ENCODE measurements at regions not wholly inside any gene's neighbourhood (a gene's known extent, or its start where the extent isn't known, plus 50 kb on each side); places are given as distances from the start of the nearest gene placed in this dataset.

GRCh38 chr10:8876171-8876570, 821.7 kb downstream of the GATA3 start:
- H3K4me1 Mint-ChIP-seq = no peaks in the 10 kb centered on the region
- no peaks in the 10 kb centered on the region for H3K36me3 Mint-ChIP-seq (ENCODE audit: low read depth)
- no peaks in the 10 kb centered on the region for H3K9me3 Mint-ChIP-seq
- DNase-seq = no peak
- H3K27ac Mint-ChIP-seq = no peak overlapping the region
- no peak overlapping the region for H3K4me3 Mint-ChIP-seq
- H3K27me3 Mint-ChIP-seq (ENCODE audit: low read depth, poor library complexity) = peaks cover 23% of the 10 kb centered on the region
- TF ChIP-seq, protein P1, sequence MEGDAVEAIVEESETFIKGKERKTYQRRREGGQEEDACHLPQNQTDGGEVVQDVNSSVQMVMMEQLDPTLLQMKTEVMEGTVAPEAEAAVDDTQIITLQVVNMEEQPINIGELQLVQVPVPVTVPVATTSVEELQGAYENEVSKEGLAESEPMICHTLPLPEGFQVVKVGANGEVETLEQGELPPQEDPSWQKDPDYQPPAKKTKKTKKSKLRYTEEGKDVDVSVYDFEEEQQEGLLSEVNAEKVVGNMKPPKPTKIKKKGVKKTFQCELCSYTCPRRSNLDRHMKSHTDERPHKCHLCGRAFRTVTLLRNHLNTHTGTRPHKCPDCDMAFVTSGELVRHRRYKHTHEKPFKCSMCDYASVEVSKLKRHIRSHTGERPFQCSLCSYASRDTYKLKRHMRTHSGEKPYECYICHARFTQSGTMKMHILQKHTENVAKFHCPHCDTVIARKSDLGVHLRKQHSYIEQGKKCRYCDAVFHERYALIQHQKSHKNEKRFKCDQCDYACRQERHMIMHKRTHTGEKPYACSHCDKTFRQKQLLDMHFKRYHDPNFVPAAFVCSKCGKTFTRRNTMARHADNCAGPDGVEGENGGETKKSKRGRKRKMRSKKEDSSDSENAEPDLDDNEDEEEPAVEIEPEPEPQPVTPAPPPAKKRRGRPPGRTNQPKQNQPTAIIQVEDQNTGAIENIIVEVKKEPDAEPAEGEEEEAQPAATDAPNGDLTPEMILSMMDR (IDR thresholded peaks at IDR 0.05) = no peak

- Mint-ChIP-seq H3K27me3 (ENCODE audit: low read depth, poor library complexity) (peaks cover 6% of the 10 kb centered on the region), H3K27ac (no peak overlapping the region)
These were observed 835.0 kb downstream of the GATA3 start for GRCh38 chr10:8889538-8889937.

GRCh38 chr10:8893102-8893501, 838.6 kb downstream of the GATA3 start:
- peaks cover 10% of the 10 kb centered on the region for H3K27me3 Mint-ChIP-seq (ENCODE audit: low read depth, poor library complexity)
- no peaks in the 10 kb centered on the region for H3K4me1 Mint-ChIP-seq
- no peaks in the 10 kb centered on the region for H3K9me3 Mint-ChIP-seq
- TF ChIP-seq, protein P1 (IDR thresholded peaks at IDR 0.05) = no peak
- H3K36me3 Mint-ChIP-seq (ENCODE audit: low read depth) = no peaks in the 10 kb centered on the region
- H3K4me3 Mint-ChIP-seq = no peak overlapping the region
- DNase-seq = no peak
- H3K27ac Mint-ChIP-seq = no peak overlapping the region

More at GRCh38 chr10:8889538-8889937, 835.0 kb downstream of the GATA3 start:
- Mint-ChIP-seq H3K36me3 (ENCODE audit: low read depth) (no peaks in the 10 kb centered on the region), H3K9me3 (no peaks in the 10 kb centered on the region), H3K4me1 (no peaks in the 10 kb centered on the region), H3K4me3 (no peak overlapping the region)
- DNase-seq = no peak
- TF ChIP-seq, protein P1 (IDR thresholded peaks at IDR 0.05) = no peak

DNA sequence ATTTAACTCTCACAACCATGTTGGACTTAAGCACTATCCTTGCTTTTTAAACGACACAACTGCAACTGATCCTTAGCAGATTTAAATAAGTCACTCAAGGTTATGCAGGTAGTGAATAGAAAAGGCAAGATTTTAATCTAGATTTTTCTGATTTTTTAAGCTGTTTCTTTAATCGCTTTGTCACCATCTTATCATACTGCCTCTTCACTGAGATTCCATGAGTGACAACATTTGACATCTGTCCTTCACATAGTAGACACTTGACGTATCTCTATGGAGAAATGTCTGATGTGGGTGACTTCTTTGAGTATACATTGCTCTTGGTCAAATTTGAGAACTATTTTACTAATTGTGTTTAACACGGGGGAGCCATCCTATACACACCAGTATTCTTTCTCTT, 839.7 kb downstream of the GATA3 start:
- H3K27ac Mint-ChIP-seq = no peak overlapping the region
- TF ChIP-seq, protein P1 (IDR thresholded peaks at IDR 0.05) = no peak
- H3K4me1 Mint-ChIP-seq = no peaks in the 10 kb centered on the region
- no peaks in the 10 kb centered on the region for H3K9me3 Mint-ChIP-seq
- no peak overlapping the region for H3K4me3 Mint-ChIP-seq
- H3K36me3 Mint-ChIP-seq (ENCODE audit: low read depth) = no peaks in the 10 kb centered on the region
- DNase-seq = no peak
- H3K27me3 Mint-ChIP-seq (ENCODE audit: low read depth, poor library complexity) = peaks cover 16% of the 10 kb centered on the region

DNA sequence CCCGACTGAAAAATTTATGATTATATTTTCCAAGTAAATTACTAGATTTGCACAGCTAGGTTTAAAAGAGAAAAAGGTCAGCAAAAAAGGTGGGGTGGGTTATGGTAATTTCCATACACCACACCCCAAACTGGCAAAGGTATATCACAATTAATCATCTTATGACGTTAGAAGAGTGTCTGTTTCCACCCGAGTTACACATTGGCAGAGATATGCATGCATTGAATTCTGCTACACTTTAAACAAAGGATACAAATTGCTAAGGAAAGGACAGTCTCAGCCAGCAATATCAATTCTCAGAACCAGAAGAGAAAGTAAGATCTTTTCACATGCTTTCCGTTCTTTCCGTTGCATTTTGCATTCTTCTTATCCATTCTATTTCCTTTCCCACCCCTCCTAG, 843.3 kb downstream of the GATA3 start:
- no peak overlapping the region for H3K27ac Mint-ChIP-seq
- no peaks in the 10 kb centered on the region for H3K4me1 Mint-ChIP-seq
- H3K27me3 Mint-ChIP-seq (ENCODE audit: low read depth, poor library complexity) = peaks cover 13% of the 10 kb centered on the region
- no peaks in the 10 kb centered on the region for H3K36me3 Mint-ChIP-seq (ENCODE audit: low read depth)
- no peaks in the 10 kb centered on the region for H3K9me3 Mint-ChIP-seq
- DNase-seq = no peak
- H3K4me3 Mint-ChIP-seq = no peak overlapping the region
- TF ChIP-seq, protein P1 (IDR thresholded peaks at IDR 0.05) = no peak

- H3K4me1 Mint-ChIP-seq = no peaks in the 10 kb centered on the region
- H3K27me3 Mint-ChIP-seq (ENCODE audit: low read depth, poor library complexity) = peaks cover 13% of the 10 kb centered on the region
- DNase-seq = no peak
- TF ChIP-seq, protein P1 (IDR thresholded peaks at IDR 0.05) = no peak
- H3K4me3 Mint-ChIP-seq = no peak overlapping the region
- no peaks in the 10 kb centered on the region for H3K36me3 Mint-ChIP-seq (ENCODE audit: low read depth)
- no peaks in the 10 kb centered on the region for H3K9me3 Mint-ChIP-seq
- no peak overlapping the region for H3K27ac Mint-ChIP-seq
These were observed 844.4 kb downstream of the GATA3 start for GRCh38 chr10:8898745-8899330.

Measured in nephron progenitor cell (in vitro differentiated cells).